Memory B cell (primary cell): ENCODE measurements at regions not wholly inside any gene's neighbourhood (a gene's known extent, or its start where the extent isn't known, plus 50 kb on each side); places are given as distances from the start of the nearest gene placed in this dataset.

Experiments
- ATAC-seq: fragments of 150-1000 bp; cut with Tn5 transposase; 2 replicates; pipeline ENCODE4 v1.10.0; 2021; ENCODE audit warnings: low read depth, mild to moderate bottlenecking, moderate library complexity
- DNase-seq, 2 donors: peaks; one replicate each; pipeline ENCODE4 v3.0.0; 2022; ENCODE audit warnings: low spot score in 2 of 2
- H3K27ac Mint-ChIP-seq: one replicate; pipeline ENCODE4 v1.8.0; 2022; ENCODE audit warnings: mild to moderate bottlenecking, moderate library complexity, mixed read lengths
- H3K27me3 Mint-ChIP-seq: one replicate; pipeline ENCODE4 v1.8.0; 2022; ENCODE audit warnings: mixed read lengths
- H3K36me3 Mint-ChIP-seq: one replicate; pipeline ENCODE4 v1.8.0; 2022; ENCODE audit warnings: mild to moderate bottlenecking, mixed read lengths
- H3K4me1 Mint-ChIP-seq: one replicate; pipeline ENCODE4 v1.8.0; 2022; ENCODE audit warnings: mixed read lengths
- H3K4me3 Mint-ChIP-seq: one replicate; pipeline ENCODE4 v1.8.0; 2022; ENCODE audit warnings: mild to moderate bottlenecking, moderate library complexity, mixed read lengths
- H3K9me3 Mint-ChIP-seq: one replicate; pipeline ENCODE4 v1.8.0; 2022; ENCODE audit warnings: mixed read lengths

DNA sequence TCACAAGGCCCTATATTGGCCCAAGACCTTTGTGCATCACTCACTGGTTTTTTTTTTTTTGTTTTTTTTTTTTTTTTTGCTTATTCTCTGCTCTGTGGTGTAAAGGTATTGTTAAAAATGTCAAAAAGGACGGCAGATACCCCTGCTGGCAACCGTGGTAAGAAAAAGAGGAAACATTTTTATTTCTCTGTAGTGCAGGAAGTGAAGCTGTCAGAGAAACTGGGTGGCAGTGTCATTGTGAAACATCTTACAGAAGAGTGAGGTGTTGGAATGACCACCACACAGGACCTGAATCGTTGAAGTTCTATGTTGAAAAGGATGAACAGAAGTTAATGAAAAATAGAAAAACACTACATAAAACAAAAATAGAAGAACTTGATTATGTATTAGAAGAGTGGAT is 346.4 kb downstream of the FGF9 start:
- no peak for DNase-seq
- peak; percentile 76 for ATAC-seq
- Mint-ChIP-seq H3K27me3 (no peaks in the 10 kb centered on the region), H3K4me3 (no peak overlapping the region), H3K36me3 (no peaks in the 10 kb centered on the region), H3K27ac (no peak overlapping the region), H3K4me1 (peaks cover 3% of the 10 kb centered on the region), H3K9me3 (no peaks in the 10 kb centered on the region)

DNA sequence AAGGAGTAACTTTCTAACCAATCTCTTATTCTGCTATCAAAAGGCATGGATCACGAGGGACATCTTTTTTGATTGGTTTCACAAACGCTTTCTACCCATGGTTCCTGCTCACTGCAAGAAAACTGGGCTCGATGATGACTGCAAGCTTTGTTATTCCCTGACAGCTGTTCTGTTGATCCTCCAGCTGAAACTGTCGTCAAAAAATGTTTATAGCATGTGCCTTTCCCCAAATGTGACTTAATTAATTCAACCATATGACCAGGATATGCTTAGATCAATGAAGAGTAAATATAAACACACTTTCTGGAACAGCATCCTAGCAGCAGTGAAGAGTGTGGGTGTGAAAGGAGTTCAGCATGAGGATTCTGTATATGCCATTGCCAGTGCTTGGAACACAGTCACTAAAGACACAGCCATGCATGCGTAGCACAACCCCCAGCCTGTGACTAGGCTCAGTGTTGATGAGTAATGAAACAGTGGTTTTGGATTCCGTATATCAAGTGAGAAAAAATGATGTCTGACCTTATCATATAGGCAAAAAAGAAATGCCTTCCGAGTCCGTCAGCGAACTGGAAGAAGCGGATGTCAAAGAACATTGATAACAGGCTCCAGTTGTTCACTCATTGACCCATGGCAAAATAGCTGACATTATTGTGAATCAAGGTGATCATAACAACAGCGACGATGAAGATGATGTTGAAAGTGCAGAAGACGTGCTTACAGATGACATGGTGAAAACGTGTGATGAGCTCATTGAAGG is 347.4 kb downstream of the FGF9 start:
- no peaks in the 10 kb centered on the region for H3K27me3 Mint-ChIP-seq
- no peak overlapping the region for H3K27ac Mint-ChIP-seq
- H3K4me1 Mint-ChIP-seq, result peaks cover 3% of the 10 kb centered on the region
- DNase-seq, result no peak
- ATAC-seq, result no peak
- H3K4me3 Mint-ChIP-seq, result no peak overlapping the region
- no peaks in the 10 kb centered on the region for H3K9me3 Mint-ChIP-seq
- no peaks in the 10 kb centered on the region for H3K36me3 Mint-ChIP-seq

DNA sequence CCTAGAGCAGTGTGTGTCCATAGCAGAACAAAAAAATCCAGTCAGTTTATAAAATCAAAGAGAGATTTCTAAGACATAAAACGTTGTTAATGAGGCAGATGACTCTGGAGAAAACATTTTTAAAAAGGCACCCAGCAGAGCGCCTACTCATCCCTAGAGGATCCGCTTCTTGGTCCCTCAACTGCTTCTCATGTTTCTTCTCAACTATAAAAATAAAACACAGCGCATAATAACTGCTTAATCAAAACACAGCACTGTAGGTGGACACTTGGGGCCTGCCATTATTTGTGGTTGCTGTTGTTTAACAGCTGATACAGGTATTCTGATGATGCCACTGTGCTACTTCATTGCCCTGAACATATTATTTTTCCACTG is 347.9 kb downstream of the FGF9 start:
- no peaks in the 10 kb centered on the region for H3K36me3 Mint-ChIP-seq
- H3K4me3 Mint-ChIP-seq, result no peak overlapping the region
- H3K4me1 Mint-ChIP-seq, result peaks cover 3% of the 10 kb centered on the region
- H3K9me3 Mint-ChIP-seq, result no peaks in the 10 kb centered on the region
- H3K27ac Mint-ChIP-seq, result no peak overlapping the region
- no peak for DNase-seq
- no peak for ATAC-seq
- H3K27me3 Mint-ChIP-seq, result no peaks in the 10 kb centered on the region

DNA sequence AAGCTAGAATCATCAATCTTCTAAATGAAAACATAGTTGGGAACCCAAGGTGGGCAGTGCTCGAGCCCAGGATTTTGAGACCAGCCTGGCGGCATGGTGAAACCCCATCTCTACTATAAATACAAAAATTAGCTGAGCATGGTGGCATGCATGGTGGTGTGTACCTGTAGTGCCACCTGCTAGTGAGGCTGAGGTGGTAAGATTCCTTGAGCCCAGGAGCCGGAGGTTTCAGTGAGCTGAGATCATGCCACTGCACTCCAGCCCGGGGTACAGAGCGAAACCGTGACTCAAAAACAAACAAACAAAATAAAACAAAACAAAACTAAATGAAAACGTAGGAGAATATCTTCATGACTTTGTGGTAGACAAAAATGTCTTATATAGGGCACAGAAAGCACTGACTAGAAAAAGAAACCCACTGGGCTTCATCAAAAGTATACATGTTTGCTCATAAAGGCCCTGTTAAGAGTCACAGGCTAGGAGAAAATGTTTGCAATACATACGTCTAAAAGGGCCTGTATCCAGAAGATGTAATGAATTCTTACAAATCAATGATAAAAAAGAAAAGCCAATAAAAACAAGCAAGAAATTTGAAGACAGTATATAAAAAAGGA is 353.6 kb downstream of the FGF9 start:
- ATAC-seq (no peak), DNase-seq (no peak)
- Mint-ChIP-seq H3K27ac (no peak overlapping the region), H3K9me3 (no peaks in the 10 kb centered on the region), H3K4me1 (no peaks in the 10 kb centered on the region), H3K36me3 (no peaks in the 10 kb centered on the region), H3K27me3 (no peaks in the 10 kb centered on the region), H3K4me3 (no peak overlapping the region)

DNA sequence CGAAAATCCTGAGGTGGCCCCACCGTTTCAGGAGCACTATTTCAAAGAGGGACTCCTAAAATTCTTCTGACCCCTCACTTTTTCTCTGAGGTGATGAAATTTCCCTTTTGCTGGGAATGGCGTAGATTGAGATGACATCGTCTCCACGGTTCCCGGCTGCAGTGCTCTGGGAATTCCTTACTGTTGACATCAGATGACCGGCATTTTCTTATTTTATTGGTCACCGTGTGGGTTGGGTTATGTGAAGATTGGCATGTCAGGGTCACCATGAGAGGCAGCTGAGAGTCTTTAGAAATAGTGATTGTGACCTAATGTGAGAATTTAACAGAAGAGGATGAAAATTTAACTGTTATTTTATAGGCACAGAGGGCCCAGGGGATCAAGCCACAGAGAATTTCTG is 356.7 kb downstream of the FGF9 start:
- no peak overlapping the region for H3K4me3 Mint-ChIP-seq
- no peaks in the 10 kb centered on the region for H3K36me3 Mint-ChIP-seq
- no peaks in the 10 kb centered on the region for H3K4me1 Mint-ChIP-seq
- H3K27ac Mint-ChIP-seq, result no peak overlapping the region
- DNase-seq, result no peak
- no peaks in the 10 kb centered on the region for H3K9me3 Mint-ChIP-seq
- ATAC-seq, result no peak
- no peaks in the 10 kb centered on the region for H3K27me3 Mint-ChIP-seq

DNA sequence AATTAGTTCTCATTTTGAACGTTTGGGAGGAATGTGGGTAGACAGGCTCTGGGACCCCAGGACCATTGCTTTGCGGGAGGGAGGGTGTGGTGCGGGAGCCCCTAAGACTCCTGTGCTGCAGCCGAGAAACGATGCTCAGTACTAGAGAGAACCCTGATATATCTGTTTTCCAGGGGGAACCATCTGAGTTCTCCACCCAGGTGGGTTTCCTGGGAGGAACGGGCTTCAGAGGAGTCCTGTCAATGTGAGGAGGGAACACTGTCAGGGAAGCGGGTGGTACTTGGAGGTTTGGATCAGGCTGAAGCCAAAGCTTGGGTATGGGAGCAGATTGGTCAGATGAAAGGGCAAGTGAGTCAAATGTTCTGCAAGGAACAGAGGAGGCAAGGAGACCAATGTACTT is 358.0 kb downstream of the FGF9 start:
- no peak for ATAC-seq
- Mint-ChIP-seq H3K4me3 (no peak overlapping the region), H3K9me3 (no peaks in the 10 kb centered on the region), H3K27me3 (no peaks in the 10 kb centered on the region), H3K27ac (no peak overlapping the region), H3K36me3 (no peaks in the 10 kb centered on the region), H3K4me1 (no peaks in the 10 kb centered on the region)
- DNase-seq, result no peak

DNA sequence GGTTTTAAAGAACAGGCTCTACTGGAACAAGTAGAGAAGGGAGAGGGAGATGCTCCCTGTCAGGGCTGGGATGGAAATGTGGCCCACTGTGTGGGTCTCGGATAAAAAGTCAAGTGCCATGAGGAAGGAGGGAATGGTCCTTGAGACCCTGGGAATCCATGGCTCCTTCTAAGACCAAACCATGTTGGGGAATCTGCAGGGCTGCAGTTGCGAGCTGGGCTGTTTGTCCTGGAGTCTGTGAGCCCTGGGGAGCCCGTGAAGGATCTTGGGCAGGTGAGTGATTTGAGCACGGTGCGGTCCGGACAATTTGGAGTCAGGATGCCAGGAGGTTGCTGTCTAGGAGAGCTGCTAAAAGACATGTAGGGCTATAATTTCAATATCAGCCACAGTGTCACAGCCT is 359.4 kb downstream of the FGF9 start:
- ATAC-seq (no peak), DNase-seq (no peak)
- no peak overlapping the region for H3K4me3 Mint-ChIP-seq
- H3K4me1 Mint-ChIP-seq, result no peaks in the 10 kb centered on the region
- no peaks in the 10 kb centered on the region for H3K9me3 Mint-ChIP-seq
- no peaks in the 10 kb centered on the region for H3K36me3 Mint-ChIP-seq
- H3K27me3 Mint-ChIP-seq, result no peaks in the 10 kb centered on the region
- no peak overlapping the region for H3K27ac Mint-ChIP-seq

DNA sequence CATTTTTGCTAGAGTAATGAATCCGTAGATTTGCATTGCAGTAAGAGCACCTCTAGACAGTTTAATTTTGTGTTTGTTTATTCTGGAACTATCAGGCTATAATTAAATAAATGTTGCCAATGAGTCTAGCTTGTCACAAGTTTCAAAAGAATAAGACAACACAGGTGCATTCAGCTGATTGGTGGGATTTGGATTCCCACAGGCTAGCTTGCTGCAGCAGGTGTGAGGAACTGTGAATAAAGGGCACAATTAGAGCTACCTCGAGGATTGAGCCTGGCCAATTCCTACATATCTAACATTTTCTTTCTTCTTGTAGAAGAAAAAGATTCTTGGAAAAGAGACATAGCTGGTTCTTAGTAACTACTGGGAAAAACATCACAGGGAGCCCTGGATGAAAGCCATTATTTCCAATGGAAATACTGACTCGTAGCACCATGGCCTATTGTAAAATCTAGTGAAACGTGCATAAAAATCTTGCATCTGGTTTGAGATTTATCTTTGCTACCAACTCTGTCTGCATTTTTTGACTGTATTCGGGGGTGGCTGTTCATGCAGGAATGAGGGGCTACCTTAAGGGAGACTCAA is 360.9 kb downstream of the FGF9 start:
- DNase-seq (no peak), ATAC-seq (no peak)
- no peaks in the 10 kb centered on the region for H3K9me3 Mint-ChIP-seq
- H3K4me3 Mint-ChIP-seq, result no peak overlapping the region
- H3K27ac Mint-ChIP-seq, result no peak overlapping the region
- no peaks in the 10 kb centered on the region for H3K36me3 Mint-ChIP-seq
- no peaks in the 10 kb centered on the region for H3K27me3 Mint-ChIP-seq
- no peaks in the 10 kb centered on the region for H3K4me1 Mint-ChIP-seq

DNA sequence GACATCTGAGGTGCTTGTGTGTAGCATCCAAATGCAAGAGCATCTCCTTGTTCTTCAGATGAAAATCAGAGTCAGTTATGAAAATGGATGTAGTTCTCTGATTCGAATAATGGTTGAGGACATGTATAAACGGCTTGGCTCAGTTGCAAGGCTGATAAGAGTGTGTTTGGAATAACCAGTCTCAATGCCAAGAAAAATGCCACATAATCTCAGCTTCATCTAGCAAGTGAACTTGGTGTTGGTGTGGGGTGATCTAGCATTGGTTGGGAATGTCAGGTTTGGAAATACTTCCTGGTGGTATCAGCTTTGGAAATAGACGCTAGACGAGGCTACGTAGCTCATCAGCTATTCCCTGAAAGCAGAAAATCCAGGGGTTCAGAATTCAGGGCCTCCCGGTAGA is 362.0 kb downstream of the FGF9 start:
- Mint-ChIP-seq H3K4me1 (no peaks in the 10 kb centered on the region), H3K36me3 (no peaks in the 10 kb centered on the region), H3K27me3 (no peaks in the 10 kb centered on the region), H3K27ac (no peak overlapping the region), H3K9me3 (no peaks in the 10 kb centered on the region), H3K4me3 (no peak overlapping the region)
- no peak for ATAC-seq
- DNase-seq, result no peak

DNA sequence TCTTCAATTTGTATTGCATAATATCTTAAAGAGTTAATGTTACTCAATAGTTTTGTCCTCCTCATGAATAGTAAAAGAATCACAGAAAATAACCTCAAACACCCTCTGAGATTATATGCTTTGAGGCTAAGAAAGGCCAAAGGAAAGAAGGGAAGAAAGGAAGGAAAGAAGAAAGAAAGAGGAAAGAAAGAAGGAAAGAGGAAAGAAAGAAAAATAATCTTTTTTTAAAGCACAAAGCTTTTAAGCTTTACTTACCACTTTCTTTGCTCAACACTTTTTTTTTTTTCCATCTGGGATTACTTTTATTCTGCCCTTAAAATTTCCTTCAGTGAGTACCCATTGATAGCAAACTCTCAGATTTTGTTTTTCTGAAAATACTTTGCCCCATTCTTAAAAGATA is 369.1 kb downstream of the FGF9 start:
- no peak overlapping the region for H3K4me3 Mint-ChIP-seq
- DNase-seq (no peak), ATAC-seq (no peak)
- H3K9me3 Mint-ChIP-seq, result peaks cover 4% of the 10 kb centered on the region
- H3K27ac Mint-ChIP-seq, result no peak overlapping the region
- H3K27me3 Mint-ChIP-seq, result peaks cover 4% of the 10 kb centered on the region
- H3K36me3 Mint-ChIP-seq, result no peaks in the 10 kb centered on the region
- no peaks in the 10 kb centered on the region for H3K4me1 Mint-ChIP-seq

DNA sequence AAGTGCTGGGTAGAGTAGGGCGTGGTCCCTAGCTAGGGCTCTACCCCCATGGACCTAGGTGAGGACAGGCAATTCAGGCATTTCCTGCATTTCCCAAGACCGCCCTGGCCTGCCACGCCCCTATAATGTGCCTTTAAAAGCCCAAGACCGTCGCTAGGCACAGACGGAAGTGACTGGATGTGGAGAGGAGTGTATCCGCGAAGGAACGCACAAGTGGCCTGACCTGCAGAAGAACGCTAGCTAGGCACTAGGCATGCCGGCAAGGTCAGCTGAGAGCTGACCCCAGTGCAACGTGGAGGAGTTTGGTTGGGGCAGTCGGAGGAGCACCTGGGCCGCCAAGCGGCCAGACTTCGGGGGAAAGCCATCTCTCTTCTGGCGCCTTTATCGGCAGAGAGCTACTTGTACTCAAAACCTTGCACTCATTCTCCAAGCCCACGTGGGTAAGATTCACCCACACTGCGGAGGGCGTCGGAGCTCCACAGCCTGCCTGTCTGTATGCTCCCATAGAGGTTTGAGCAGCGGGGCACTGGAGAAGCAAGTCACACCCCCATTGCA is 370.0 kb downstream of the FGF9 start:
- Mint-ChIP-seq H3K4me3 (peak overlapping the region; percentile 73), H3K36me3 (no peaks in the 10 kb centered on the region), H3K4me1 (no peaks in the 10 kb centered on the region), H3K27ac (no peak overlapping the region), H3K9me3 (peaks cover 4% of the 10 kb centered on the region), H3K27me3 (peaks cover 8% of the 10 kb centered on the region)
- ATAC-seq (no peak), DNase-seq (no peak)

DNA sequence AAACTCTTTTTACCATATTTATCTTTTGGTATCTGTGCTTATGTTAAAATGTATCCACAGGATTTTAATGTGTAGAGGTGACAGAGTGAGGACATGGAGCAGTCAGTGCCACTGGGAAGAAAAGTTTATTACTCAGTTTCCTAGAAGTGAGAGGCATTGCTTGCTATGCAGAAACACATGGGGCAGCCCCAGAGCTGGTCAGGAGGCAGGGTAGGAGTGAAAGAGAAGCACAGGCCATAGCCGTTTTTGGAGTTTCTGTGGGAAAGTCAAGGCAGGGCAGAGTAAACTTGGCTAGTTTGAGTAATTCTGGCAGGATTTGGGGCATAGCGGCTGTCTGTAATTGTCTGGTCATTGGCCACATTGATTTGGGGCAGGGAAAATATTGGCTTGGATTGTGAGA is 370.9 kb downstream of the FGF9 start:
- Mint-ChIP-seq H3K27ac (no peak overlapping the region), H3K4me1 (no peaks in the 10 kb centered on the region), H3K36me3 (no peaks in the 10 kb centered on the region), H3K4me3 (peak overlapping the region; percentile 56), H3K27me3 (peaks cover 8% of the 10 kb centered on the region), H3K9me3 (peaks cover 4% of the 10 kb centered on the region)
- no peak for DNase-seq
- no peak for ATAC-seq

DNA sequence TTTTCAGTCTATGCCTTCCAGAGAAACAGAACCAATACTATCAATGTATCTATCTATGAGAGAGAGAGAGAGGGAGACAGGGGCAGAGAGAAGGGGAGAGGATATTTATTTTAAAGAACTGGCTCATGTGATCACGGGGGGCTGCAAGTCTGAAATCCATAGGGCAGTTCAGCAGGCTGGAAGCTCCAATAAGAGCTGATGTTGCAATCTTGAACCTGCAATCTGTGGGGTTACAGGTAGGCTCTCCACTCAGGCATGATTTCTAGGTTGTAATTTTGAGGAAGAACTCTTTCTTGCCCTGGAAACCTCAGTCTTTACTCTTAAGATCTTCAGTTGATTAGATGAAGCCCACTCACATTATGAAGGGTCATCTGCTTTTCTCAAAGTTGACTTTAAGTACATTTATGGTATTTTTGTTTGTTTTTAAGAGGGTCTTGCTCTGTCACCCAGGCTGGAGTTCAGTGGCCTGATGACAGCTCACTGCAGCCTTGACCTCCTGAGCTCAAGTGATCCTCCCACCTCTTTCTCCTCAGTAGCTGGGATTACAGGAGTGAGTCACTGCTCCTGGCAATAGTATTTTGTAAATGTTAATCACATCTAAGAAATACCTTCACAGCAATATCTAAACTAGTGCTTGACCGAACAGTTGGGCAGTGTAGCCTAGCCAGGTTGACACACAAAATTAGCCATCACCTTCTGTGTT is 376.4 kb downstream of the FGF9 start:
- ATAC-seq (no peak), DNase-seq (no peak)
- Mint-ChIP-seq H3K27me3 (peaks cover 6% of the 10 kb centered on the region), H3K9me3 (no peaks in the 10 kb centered on the region), H3K27ac (no peak overlapping the region), H3K4me3 (no peak overlapping the region), H3K4me1 (no peaks in the 10 kb centered on the region), H3K36me3 (no peaks in the 10 kb centered on the region)

DNA sequence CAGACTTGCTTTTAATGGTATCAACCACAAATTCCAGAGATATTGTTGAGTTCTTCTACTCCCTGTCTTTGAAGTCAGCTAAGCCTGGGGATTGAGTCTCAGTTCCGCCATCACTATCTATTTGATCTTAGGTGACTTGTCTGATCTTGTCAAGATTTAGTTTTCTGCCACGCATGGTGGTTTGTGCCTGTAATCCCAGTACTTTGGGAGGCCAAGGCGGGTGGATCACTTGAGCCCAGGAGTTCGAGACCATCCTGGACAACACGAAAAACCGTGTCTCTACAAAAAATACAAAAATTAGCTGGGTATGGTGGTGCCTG is 376.9 kb downstream of the FGF9 start:
- H3K4me3 Mint-ChIP-seq, result no peak overlapping the region
- no peak overlapping the region for H3K27ac Mint-ChIP-seq
- DNase-seq (no peak), ATAC-seq (no peak)
- no peaks in the 10 kb centered on the region for H3K36me3 Mint-ChIP-seq
- peaks cover 6% of the 10 kb centered on the region for H3K27me3 Mint-ChIP-seq
- no peaks in the 10 kb centered on the region for H3K4me1 Mint-ChIP-seq
- peaks cover 2% of the 10 kb centered on the region for H3K9me3 Mint-ChIP-seq
